ENCODE measurements at regions not wholly inside any gene's neighbourhood (a gene's known extent, or its start where the extent isn't known, plus 50 kb on each side); places are given as distances from the start of the nearest gene placed in this dataset.
"Not testable (repeated sequence)": the region's sequence is repeated elsewhere in the genome, so short reads cannot be mapped to it uniquely, and the experiment has no call there.

DNA sequence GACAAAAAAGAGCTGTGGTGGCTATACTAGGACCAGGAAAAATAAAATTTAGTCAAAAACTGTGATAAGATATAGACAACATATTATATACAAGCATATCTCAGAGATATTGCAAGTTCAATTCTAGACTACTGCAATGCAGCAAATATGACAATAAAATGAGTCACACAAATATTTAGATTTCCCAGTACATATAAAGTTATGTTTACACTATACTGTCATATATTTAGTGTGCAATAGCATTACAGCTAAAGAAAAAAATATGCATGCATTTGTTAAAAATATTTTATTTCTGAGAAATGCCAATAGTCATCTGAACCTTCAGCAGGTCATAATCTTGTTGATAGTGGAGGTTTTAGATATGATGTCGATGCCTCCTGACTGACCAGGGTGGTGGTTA is 72.1 kb downstream of the AKR1C4 start:
- DNase-seq (ENCODE audit: low read depth, low spot score) = no peak

GRCh38 chr10:5269791-5270190 is 73.2 kb downstream of the AKR1C4 start:
- DNase-seq (ENCODE audit: low read depth, low spot score) = no peak

- DNase-seq (ENCODE audit: low read depth, low spot score) = no peak
Observed at GRCh38 chr10:5271526-5271925, 74.9 kb downstream of the AKR1C4 start.

DNA sequence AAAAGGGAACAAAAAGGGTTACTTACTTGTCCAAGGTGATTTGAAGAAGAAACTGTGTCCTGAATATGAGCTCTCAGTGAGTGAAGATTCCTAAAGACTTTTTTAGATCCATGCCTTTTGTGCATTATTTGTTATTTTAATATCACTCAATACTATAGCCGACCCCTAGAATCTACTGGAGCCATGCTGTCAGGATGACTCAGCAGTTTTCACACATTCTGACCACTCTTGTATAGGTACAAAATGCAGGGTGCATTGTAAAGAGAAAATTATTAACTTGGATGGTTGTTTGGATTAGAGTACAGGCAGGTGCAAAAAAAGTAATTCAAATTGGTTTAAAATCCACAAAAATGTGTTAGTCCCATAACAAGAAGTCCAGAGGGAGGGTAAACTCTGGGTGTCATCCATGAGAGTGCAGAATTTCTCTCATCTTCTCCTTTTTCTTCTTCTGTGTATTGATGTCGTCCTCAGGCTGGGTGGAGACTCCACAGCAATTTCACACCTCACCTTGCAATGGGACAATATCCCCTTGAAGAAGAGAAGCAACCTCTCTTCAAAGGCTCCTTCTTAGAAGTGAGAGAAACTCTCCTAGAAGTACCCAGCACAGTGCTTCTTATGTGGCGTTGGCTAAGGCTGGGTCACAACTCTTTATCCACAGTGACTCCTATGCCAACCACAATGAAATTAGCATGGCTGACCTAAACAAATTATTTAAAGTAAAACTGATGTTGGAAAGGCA is 75.6 kb downstream of the AKR1C4 start:
- no peak for DNase-seq (ENCODE audit: low read depth, low spot score)

DNA sequence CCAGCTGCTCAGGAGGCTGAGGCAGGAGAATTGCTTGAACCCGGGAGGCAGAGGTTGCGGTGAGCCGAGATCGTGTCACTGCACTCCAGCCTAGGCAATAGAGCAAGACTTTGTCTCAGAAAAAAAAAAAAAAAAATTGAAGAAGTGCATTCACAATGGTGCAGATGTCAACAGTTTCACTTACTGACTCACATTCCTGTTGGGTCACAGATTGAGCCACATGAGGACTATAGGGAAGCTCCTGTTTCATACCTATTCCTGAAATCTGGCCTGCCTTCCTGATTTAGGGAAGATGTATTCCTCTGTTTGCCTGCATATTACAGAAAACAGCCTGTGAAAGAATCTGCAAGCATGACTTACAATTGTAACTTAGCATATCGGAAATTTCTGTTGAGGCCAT is 78.2 kb downstream of the AKR1C4 start:
- no peak for DNase-seq (ENCODE audit: low read depth, low spot score)

- no peak for DNase-seq (ENCODE audit: low read depth, low spot score)
Observed at GRCh38 chr10:5281356-5281755, 83.4 kb upstream of the UCN3 start.

GRCh38 chr10:5282137-5282536 is 82.6 kb upstream of the UCN3 start:
- no peak for DNase-seq (ENCODE audit: low read depth, low spot score)

DNA sequence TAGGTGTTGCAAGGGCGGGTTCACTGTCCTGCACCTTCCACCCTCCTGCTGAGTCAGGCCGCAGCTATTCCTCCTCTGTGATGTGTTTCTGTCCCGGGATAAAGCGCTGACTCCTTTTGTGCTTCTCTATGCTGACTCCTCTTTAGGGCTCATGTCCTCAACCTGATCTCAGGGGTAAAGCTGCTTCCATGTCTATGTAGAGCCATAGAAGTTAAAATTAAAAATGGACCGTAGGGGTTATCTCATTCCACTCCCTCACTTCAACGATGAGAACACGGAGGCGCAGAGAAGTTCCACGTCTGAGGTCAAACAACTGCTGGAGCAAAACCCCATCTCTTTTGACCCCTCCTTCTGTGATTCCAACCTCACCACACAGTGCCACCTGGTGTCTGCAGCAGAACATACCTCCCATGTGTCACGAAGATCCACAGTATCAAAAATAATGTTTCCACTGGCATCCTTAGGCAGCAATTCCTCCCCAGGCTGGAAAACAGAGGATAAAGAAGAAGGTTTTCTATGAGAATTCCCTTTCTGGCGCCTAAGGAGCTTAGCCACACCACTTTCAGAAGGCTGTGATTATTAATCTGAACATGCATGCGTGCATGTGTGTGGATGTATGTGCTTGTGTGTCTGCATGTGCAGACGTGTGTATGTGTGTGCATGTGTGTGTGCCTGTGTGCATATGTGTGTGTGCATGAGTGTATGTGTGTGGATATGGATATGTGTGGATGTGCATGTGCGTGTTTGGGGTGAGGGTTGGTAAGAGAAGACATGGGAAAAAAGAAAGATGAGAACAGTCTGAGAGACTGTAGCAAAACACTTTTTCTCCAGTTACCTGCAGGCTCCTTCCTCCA is 81.2 kb upstream of the UCN3 start:
- no peak for DNase-seq (ENCODE audit: low read depth, low spot score)

DNA sequence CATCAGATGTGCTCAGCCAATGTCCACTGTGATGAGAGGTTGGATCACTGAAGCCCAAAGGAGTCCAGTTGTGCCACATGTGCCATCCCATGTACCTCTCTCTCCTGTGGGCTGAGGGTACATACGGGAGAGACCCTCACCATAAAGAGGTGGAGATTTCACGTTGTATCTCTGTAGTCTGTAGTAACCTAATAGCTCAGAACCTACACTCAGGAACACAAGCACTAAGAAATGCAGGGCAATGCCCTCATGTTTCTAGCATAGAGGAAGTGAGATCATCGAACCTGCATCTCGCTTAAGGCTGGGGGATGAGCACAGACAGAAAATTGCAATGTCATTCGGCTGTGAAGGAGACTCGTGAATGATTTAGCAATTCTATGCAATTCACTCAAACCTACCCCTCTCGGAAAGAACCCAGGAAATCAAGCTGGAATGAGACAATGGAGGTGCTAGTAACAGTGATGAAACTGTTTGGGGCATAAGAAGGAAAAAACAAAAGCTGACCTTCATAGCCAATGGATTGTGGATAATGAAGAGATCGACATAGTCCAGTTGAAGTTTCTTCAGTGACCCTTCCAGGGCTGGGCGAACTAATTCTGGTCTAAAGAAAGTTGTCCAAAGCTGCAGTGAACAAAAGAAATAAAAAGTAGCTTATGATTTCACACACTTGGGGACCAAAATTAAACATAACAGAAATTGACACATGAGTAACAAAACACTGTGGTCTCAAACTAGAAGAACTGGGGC is 80.3 kb upstream of the UCN3 start:
- peak; percentile 47 for DNase-seq (ENCODE audit: low read depth, low spot score)

GRCh38 chr10:5285186-5285585 is 79.6 kb upstream of the UCN3 start:
- peak; percentile 26 for DNase-seq (ENCODE audit: low read depth, low spot score)

DNA sequence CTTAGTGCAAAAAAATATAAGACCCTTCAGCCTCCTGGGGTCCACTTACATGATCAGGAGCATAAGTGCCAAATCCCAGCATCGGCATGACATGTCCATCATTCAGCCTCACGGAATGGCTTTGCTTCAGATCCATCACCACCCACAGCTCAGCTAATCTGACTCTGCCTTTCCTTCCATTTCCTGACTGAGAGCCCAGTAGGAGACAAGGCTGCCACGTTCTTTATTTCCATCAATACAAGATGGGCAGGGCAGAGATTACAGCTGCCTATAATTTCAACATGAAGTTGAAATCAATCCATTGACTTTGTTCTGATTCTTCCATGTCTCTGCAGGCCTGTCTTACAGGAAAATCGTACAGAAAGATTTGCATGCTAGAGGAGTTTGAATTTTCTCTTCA is 76.4 kb upstream of the UCN3 start:
- DNase-seq (ENCODE audit: low read depth, low spot score) = no peak

DNA sequence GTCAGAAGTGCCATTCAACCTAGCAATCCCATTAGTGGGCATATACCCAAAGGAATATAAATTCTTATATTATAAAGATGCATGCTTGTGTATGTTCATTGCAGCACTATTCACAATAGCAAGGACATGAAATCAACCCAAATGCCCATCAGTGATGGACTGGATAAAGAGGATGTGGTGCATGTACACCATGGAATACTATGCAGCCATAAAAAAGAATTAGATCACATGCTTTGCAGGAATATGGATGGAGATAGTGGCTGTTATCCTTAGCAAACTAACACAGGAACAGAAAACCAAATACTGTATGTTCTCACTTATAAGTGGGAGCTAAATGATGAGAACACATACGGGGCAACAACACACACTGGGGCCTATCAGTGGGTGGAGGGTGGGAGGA is 75.5 kb upstream of the UCN3 start:
- DNase-seq (ENCODE audit: low read depth, low spot score) = not testable (repeated sequence)

- DNase-seq (ENCODE audit: low read depth, low spot score) = peak; percentile 67
Observed at GRCh38 chr10:5291501-5292195, 73.1 kb upstream of the UCN3 start.

GRCh38 chr10:5292196-5292735 is 72.5 kb upstream of the UCN3 start:
- DNase-seq (ENCODE audit: low read depth, low spot score) = no peak

DNA sequence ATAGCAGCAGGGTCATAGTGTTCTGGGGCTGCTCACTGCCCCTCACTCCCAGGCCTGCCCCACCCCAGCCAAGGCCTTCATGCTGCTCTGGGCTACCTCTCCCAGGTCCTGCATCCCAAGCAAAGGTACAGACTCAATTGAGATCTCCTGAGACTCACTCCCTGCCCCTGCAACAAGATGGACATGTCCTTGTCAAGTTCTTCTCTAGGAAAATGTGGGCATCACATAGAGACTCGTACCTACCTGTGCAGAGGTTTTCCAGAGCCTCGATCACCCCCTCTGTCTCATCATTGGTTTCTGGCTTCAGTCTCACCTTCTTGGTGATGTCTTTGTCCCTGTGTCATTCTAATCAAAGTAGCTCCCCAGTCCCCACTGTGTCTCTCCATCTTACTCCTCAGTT is 71.8 kb upstream of the UCN3 start:
- DNase-seq (ENCODE audit: low read depth, low spot score) = not testable (repeated sequence)

- DNase-seq (ENCODE audit: low read depth, low spot score) = no peak
Observed at GRCh38 chr10:5293691-5294550, 70.8 kb upstream of the UCN3 start.

GRCh38 chr10:5297466-5297865 is 67.3 kb upstream of the UCN3 start:
- DNase-seq (ENCODE audit: low read depth, low spot score) = no peak

- no peak for DNase-seq (ENCODE audit: low read depth, low spot score)
Observed at GRCh38 chr10:5297996-5298395, 66.8 kb upstream of the UCN3 start.

GRCh38 chr10:5299950-5300349 is 64.8 kb upstream of the UCN3 start:
- no peak for DNase-seq (ENCODE audit: low read depth, low spot score)

DNA sequence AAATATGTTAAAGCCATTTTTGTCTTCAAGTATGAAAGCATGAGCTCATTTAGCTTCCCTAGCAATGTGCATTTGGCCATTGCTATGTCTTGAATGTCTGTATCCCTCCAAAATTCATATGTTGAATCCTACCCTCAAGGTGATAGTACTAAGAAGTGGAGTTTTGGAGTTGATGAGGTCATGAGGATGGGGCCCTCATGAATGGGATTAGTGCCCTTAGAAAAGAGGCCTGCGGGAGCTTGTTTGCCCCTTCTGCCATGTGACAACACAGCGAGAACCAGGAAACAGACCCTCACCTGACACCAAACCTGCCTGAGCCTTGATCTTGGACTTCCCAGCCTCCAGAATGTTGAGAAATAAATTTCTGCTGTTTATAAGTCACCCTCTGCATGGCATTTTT is 61.3 kb upstream of the UCN3 start:
- no peak for DNase-seq (ENCODE audit: low read depth, low spot score)
